Endometrium (tissue), 2 donors: ENCODE measurements at regions not wholly inside any gene's neighbourhood (a gene's known extent, or its start where the extent isn't known, plus 50 kb on each side); places are given as distances from the start of the nearest gene placed in this dataset.

Source experiments
- FAIRE-seq: peaks from 2 replicates; lab custom pipeline; 2012; peaks lifted over from hg19 to GRCh38; lab: Jason Lieb, UNC
- donor health status: control.
- donor health status: control.

DNA sequence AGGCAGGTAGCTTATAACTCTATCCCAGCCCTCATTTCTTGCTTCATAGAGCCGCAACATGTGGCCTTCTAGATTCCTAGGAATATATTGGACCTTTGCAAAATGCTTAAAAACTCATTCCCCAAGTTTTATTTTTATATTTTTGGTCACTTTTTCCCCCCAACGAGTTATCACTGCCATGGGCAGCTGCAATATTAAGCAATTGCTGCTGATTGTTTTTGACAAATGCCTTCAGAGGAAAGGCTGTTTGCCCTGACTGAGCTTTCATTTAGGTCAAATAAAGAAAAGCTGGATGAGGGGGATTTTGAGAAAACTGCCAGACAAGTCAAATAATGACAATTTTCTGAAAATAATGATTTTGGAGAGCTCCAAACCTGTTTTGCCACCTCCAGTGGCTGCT lies 976.9 kb upstream of the MBL2 start:
- no peak for FAIRE-seq

DNA sequence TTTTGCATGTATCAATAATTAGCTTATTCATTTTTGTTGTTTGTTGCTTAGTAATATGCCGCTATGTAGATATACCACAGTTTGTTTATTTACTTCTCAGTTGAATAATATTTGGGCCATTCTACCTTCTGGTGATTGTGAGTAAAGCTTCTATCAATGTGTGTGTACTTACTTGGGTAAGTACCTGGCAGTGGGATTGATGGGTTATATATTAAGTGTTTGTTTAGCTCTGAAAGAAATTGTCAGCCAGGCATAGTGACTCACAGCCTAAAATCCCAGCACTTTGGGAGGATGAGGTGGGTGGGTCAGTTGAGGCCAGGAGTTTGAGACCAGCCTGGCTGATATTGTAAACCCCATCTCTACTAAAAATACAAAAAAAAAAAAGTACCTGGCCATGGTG lies 975.7 kb upstream of the MBL2 start:
- FAIRE-seq = no peak

- FAIRE-seq = no peak
Observed at GRCh38 chr10:53744746-53745145, 972.2 kb upstream of the MBL2 start.

- no peak for FAIRE-seq
Observed at GRCh38 chr10:53744176-53744575, 971.6 kb upstream of the MBL2 start.

DNA sequence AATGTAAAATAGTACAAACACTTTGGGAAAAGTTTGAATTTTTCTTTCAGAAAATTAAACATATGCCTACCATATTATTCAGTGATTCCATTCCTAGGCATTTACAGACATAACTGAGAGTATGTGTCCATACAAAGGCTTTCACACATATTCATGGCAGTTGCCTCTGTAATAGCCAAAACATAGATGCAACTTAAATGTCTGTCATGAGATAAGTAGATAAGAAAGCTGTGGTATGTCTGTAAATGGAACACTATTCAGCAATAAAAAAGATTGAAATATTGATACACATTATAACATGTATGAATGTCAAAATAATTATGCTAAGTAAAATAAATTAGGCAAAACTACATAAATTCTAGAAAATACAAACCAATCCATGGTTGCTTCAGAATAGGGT lies 964.5 kb upstream of the MBL2 start:
- no peak for FAIRE-seq

GRCh38 chr10:53726921-53727320 lies 954.3 kb upstream of the MBL2 start:
- no peak for FAIRE-seq

GRCh38 chr10:53724581-53724980 lies 952.0 kb upstream of the MBL2 start:
- FAIRE-seq = no peak

DNA sequence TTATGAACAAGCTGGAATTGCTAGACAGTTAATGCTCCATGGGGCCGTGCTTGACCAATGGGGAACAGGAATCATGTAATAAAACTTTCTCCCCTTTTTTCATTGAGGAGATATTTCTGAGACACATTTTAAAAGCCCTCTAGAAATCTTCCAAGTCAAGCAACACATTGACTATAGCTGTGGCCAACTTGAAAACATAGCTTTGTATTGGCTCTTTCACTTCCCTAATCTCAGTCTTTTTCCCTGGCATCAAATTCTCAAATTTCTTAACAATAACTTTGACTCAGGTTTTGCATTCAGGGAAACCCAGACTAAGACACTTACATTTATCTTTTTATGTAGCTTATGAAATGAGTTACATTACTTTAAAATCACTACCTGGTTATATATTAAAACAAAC lies 947.1 kb upstream of the MBL2 start:
- no peak for FAIRE-seq

DNA sequence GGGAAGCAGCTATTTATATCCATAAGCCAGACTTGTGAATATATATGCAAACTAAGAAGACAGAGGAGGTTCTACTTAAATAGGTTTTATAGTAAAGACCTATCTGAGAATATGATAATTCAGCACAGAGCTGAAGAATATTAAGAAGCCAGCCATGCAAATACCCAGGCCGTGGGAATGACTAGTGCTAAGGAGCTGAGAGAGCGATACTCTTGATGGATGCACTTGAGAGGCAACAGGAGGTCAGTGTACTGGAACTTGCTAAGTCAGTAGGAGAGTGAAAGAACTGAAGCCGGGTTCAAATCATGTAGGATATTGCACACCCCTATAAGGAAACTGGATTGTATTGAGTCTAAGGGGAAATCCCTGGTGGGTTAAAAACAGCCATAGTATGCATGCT lies 943.6 kb upstream of the MBL2 start:
- FAIRE-seq = no peak

- no peak for FAIRE-seq
Observed at GRCh38 chr10:53713431-53713830, 940.8 kb upstream of the MBL2 start.

GRCh38 chr10:53702489-53702888 lies 929.9 kb upstream of the MBL2 start:
- FAIRE-seq = no peak

DNA sequence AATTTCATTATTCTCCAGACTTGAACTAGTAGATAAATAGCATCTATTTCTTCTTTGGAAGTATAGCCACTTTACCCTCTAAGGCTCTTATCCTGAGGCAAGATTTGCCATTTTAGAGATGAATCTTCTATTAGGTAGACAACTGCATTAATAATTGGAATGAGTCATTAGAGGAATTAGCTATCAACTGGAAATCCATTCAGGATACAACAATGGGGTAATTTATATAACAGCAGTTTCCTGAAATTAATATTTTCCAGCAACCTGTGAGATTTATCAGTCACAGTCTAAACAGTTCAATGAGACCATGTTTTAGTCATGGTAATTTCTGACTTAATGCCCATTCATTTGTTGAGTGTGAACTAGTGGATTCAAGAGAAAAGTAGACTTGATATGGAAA lies 928.6 kb upstream of the MBL2 start:
- FAIRE-seq = no peak

GRCh38 chr10:53700278-53700677 lies 927.7 kb upstream of the MBL2 start:
- FAIRE-seq = no peak

DNA sequence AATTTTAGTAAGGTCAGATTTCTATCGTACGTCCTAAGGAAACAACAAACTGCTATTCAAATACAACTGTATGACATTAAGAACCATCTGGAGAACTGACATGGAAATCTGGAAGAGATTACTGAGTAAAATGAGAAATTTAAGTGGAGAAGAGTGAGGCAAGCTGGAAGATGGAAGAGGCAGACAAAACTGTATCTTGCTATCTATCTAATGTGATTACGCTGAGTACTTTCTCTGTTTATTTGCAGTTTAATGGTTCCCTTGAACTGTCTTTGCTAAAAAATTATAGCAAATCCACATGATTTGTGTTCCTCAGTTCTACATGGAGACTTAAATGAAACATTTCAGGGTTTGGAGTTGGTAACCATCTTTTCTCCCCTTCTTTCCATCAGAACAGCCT lies 927.1 kb upstream of the MBL2 start:
- FAIRE-seq = peak; percentile 93

- no peak for FAIRE-seq
Observed at GRCh38 chr10:53699231-53699630, 926.6 kb upstream of the MBL2 start.

- no peak for FAIRE-seq
Observed at GRCh38 chr10:53697038-53697437, 924.5 kb upstream of the MBL2 start.

- FAIRE-seq = no peak
Observed at GRCh38 chr10:53690524-53691240, 918.1 kb upstream of the MBL2 start.

GRCh38 chr10:53687800-53688199 lies 915.2 kb upstream of the MBL2 start:
- no peak for FAIRE-seq

DNA sequence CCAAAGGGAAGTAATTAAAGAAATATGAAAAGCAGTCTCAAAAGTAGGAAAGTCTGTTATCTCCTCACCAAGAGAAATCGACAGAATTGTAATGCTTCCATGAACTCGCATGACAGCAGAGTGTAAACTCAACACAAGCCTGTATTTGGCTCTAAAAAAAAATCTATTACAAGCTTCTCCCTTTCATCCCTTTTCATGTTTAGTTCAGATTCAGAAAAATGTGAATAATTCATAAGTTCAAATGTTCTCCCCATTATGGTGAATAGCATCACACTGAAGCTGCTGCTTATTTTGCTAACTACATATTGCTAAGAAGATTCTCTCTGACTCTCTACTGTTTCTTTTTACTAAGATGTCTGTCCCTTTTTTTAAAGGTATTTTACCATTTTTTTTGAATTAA lies 910.3 kb upstream of the MBL2 start:
- FAIRE-seq = no peak

- no peak for FAIRE-seq
Observed at GRCh38 chr10:53682458-53682857, 909.9 kb upstream of the MBL2 start.

DNA sequence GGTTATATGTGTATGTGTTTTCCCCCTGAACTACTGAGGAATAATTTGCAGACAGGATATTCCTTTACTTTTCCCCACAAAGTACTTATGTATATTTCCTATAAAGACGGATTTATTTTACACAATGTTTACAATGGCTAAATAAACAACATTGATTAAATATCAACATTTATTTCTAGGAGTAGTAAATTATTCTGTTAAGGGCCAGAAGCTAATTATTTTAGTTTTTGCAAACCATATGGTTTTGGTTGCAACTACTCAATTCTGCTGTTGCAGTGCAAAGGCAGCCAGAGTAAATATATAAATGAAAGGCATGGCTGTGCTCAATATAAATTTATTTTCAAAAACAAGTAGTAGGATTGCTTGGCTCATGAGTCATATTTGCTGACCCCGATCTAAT lies 907.1 kb upstream of the MBL2 start:
- no peak for FAIRE-seq

DNA sequence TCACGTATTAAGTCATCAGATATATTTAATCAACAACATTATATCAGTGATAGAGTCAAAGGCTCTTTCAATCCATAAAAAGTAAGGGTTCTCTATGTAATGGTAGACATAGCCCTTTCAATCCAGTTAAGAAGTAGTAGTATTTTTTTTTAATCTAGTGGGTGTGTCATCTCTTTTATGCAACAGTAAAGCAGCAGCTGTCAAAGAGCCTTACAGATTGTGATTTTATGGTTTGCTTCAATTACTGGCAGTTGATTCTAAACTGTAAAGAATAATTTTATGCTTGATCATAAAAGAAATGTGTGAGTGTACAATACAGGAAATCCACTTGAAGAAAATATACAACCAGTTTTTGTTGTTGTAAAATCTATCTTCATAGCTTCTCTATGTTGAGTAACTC lies 902.6 kb upstream of the MBL2 start:
- no peak for FAIRE-seq

- FAIRE-seq = no peak
Observed at GRCh38 chr10:53667063-53667462, 894.5 kb upstream of the MBL2 start.

DNA sequence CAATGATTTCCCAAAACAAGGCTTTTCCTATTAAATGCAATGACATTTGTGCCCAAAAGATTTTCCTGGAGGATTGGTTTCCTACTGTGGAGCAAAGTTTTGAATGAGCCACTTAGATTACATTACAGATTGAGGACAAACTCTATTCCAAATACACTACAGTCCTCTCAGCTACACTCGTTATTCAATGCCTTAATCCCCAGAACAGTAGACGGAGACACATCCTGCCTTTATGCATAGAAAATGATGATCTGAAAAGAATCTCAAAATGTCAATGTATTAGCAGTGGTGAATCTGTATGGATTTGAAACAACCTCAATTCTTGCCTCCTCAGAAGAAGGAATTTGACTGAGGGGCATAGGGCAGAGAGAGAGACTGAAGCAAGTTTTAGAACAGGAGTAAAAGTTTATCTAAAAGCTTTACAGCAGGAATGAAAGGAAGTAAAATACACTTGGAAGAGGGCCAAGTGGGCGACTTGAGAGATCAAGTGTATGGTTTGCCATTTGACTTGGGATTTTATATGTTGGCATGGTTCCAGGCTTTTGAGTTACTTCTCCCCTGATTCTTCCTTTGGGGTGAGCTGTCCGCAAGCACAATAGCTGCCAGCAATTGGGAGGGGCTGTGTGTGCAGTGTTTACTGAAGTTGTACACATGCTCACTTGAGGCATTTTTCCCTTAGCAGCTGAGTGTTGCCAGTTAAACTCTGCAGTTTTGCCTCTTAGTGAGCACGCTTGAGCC lies 891.9 kb upstream of the MBL2 start:
- no peak for FAIRE-seq
